ENCODE measurements at regions not wholly inside any gene's neighbourhood (a gene's known extent, or its start where the extent isn't known, plus 50 kb on each side); places are given as distances from the start of the nearest gene placed in this dataset.

DNA sequence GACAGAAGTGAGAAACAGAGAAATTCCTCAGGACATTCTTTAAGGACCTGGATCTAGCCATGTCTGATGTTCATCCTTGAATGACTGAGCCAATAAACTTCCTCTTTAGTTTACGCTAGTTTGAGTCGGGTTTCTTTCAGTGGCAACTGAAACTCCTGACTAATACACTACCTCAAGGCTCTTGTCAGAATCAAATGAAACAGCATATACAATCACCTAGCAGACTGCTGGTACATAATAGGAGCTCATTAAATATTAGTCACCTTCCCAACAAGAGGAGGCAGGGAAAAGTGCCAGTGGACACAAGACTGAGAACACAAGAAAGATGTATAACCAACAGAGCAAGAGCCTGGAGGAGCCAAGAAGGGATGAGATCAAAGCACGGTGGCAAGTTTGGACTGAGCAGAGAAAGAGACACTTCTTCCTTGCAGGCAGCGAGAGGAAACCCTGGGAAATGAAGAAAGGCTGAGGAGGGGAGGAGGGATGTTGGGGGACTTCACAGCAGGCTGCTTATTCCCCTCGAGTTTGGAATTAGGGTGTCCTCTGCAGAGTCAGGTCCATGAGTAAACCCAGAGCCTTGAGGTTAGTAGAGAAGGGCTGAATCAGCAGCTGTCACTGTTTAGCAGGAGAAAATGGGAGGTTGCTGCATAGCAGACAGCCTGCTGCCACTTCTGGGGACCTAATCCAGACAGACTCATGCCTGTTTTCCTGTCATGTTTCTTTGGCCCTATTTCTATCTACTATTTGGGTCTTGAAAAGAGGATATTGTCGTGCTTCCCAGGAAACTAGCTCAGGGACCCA, 73.3 kb downstream of the MRPL46 start (continued):
- TF ChIP-seq, protein P1, sequence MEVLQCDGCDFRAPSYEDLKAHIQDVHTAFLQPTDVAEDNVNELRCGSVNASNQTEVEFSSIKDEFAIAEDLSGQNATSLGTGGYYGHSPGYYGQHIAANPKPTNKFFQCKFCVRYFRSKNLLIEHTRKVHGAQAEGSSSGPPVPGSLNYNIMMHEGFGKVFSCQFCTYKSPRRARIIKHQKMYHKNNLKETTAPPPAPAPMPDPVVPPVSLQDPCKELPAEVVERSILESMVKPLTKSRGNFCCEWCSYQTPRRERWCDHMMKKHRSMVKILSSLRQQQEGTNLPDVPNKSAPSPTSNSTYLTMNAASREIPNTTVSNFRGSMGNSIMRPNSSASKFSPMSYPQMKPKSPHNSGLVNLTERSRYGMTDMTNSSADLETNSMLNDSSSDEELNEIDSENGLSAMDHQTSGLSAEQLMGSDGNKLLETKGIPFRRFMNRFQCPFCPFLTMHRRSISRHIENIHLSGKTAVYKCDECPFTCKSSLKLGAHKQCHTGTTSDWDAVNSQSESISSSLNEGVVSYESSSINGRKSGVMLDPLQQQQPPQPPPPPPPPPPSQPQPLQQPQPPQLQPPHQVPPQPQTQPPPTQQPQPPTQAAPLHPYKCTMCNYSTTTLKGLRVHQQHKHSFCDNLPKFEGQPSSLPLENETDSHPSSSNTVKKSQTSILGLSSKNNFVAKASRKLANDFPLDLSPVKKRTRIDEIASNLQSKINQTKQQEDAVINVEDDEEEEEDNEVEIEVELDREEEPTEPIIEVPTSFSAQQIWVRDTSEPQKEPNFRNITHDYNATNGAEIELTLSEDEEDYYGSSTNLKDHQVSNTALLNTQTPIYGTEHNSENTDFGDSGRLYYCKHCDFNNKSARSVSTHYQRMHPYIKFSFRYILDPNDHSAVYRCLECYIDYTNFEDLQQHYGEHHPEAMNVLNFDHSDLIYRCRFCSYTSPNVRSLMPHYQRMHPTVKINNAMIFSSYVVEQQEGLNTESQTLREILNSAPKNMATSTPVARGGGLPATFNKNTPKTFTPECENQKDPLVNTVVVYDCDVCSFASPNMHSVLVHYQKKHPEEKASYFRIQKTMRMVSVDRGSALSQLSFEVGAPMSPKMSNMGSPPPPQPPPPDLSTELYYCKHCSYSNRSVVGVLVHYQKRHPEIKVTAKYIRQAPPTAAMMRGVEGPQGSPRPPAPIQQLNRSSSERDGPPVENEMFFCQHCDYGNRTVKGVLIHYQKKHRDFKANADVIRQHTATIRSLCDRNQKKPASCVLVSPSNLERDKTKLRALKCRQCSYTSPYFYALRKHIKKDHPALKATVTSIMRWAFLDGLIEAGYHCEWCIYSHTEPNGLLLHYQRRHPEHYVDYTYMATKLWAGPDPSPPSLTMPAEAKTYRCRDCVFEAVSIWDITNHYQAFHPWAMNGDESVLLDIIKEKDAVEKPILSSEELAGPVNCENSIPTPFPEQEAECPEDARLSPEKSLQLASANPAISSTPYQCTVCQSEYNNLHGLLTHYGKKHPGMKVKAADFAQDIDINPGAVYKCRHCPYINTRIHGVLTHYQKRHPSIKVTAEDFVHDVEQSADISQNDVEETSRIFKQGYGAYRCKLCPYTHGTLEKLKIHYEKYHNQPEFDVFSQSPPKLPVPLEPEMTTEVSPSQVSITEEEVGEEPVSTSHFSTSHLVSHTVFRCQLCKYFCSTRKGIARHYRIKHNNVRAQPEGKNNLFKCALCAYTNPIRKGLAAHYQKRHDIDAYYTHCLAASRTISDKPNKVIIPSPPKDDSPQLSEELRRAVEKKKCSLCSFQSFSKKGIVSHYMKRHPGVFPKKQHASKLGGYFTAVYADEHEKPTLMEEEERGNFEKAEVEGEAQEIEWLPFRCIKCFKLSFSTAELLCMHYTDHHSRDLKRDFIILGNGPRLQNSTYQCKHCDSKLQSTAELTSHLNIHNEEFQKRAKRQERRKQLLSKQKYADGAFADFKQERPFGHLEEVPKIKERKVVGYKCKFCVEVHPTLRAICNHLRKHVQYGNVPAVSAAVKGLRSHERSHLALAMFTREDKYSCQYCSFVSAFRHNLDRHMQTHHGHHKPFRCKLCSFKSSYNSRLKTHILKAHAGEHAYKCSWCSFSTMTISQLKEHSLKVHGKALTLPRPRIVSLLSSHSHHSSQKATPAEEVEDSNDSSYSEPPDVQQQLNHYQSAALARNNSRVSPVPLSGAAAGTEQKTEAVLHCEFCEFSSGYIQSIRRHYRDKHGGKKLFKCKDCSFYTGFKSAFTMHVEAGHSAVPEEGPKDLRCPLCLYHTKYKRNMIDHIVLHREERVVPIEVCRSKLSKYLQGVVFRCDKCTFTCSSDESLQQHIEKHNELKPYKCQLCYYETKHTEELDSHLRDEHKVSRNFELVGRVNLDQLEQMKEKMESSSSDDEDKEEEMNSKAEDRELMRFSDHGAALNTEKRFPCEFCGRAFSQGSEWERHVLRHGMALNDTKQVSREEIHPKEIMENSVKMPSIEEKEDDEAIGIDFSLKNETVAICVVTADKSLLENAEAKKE (CRISPR knock-in tag; IDR thresholded peaks at IDR 0.05) = no peak
- TF ChIP-seq STAT1 (IDR thresholded peaks at IDR 0.05; ENCODE audit: unreplicated experiment) (no peak), EZH2phosphoT487 (IDR thresholded peaks at IDR 0.05; ENCODE audit: unreplicated experiment) (no peak), CREB1 (CRISPR knock-in tag; IDR thresholded peaks at IDR 0.05; ENCODE audit: low read depth) (no peak)

DNA sequence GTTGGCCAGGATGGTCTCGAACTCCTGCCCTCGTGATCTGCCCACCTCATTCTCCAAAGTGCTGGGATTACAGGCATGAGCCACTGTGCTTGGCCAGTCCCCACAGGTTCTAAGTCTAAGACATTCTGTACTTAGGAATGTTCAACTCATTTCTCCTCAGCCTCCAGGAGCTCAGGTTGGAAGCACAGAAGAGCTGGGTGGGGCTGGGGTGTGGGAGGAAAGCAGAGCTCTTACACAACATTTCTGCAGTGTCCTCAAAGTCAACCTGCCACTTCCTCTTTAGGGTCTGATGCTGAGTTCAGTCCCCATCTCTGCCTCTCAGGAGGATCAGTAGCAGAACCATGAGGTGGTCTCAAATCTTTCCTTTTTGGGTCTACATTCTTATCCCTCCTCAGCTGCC, 75.5 kb downstream of the MRPL46 start:
- H3K4me3 Mint-ChIP-seq = no peak overlapping the region
- H3K4me2 ChIP-seq = no peak overlapping the region
- H3K36me3 ChIP-seq (ENCODE audit: insufficient read depth) = no peaks in the 10 kb centered on the region
- H3F3A ChIP-seq (replicated peaks; ENCODE audit: low read depth) = no peaks in the 10 kb centered on the region
- peaks cover 15% of the 10 kb centered on the region; the same call in 2 of the 3 replicates for H3K4me1 Mint-ChIP-seq
- no peaks in the 10 kb centered on the region for H3K79me2 ChIP-seq (replicated peaks; ENCODE audit: insufficient read depth)
- ATAC-seq = no peak
- no peaks in the 10 kb centered on the region for H3K9me2 ChIP-seq (ENCODE audit: insufficient read depth)
- DNase-seq (ENCODE audit: low spot score) = no peak
- H3K9me3 Mint-ChIP-seq = no peaks in the 10 kb centered on the region
- H3K27ac ChIP-seq (ENCODE audit: low read depth) = no peak overlapping the region
- H3K4me1 ChIP-seq (ENCODE audit: insufficient read depth) = no peaks in the 10 kb centered on the region
- H3K27ac Mint-ChIP-seq = no peak overlapping the region
- H3K4me3 ChIP-seq = no peak overlapping the region
- no peaks in the 10 kb centered on the region for H4K20me1 ChIP-seq (replicated peaks; ENCODE audit: insufficient read depth)
- no peaks in the 10 kb centered on the region for H3K27me3 ChIP-seq (ENCODE audit: insufficient read depth)
- no peaks in the 10 kb centered on the region for H3K27me3 Mint-ChIP-seq (ENCODE audit: insufficient read depth, low read depth, poor library complexity)
- no peak overlapping the region for H2AFZ ChIP-seq
- no peaks in the 10 kb centered on the region for H3K36me3 Mint-ChIP-seq (ENCODE audit: low read depth)
- TF ChIP-seq CREB1 (CRISPR knock-in tag; IDR thresholded peaks at IDR 0.05; ENCODE audit: low read depth) (no peak), CTCF (conservative IDR thresholded peaks at IDR 0.05; ENCODE audit: low read depth in 2 of 2) (no peak), EZH2phosphoT487 (IDR thresholded peaks at IDR 0.05; ENCODE audit: unreplicated experiment) (no peak), REST (IDR thresholded peaks at IDR 0.05; ENCODE audit: unreplicated experiment) (no peak), ZNF331 (CRISPR knock-in tag; IDR thresholded peaks at IDR 0.05; ENCODE audit: low read depth) (no peak), ZNF114 (CRISPR knock-in tag; IDR thresholded peaks at IDR 0.05) (no peak), NANOG (IDR thresholded peaks at IDR 0.05; ENCODE audit: borderline replicate concordance) (no peak), JUNB (IDR thresholded peaks at IDR 0.05; ENCODE audit: unreplicated experiment) (no peak)
